Activated CD4-positive, alpha-beta T cell treated with anti-CD3 and anti-CD28 coated beads, Interleukin-2, amount 10 ng/mL, durations not matched to agents 7 days and 5 days (primary cell): ENCODE measurements at regions not wholly inside any gene's neighbourhood (a gene's known extent, or its start where the extent isn't known, plus 50 kb on each side); places are given as distances from the start of the nearest gene placed in this dataset.
"Not testable (repeated sequence)": the region's sequence is repeated elsewhere in the genome, so short reads cannot be mapped to it uniquely, and the experiment has no call there.

Source experiments
- CTCF ChIA-PET: fragments of 350-600 bp; sonication (Branson Sonifier 250); formaldehyde crosslinking; loops from one replicate; lab custom pipeline; 2021; ENCODE audit warnings: antibody characterized with exemption; lab: Charles Lee
- POLR2A ChIA-PET: fragments of 350-600 bp; sonication (Branson Sonifier 250); formaldehyde crosslinking; loops from one replicate; lab custom pipeline; 2021; ENCODE audit warnings: antibody characterized with exemption; lab: Charles Lee
- DNase-seq: peaks from one replicate; pipeline ENCODE4 v3.0.0-alpha.2; 2020
- H3K27ac Mint-ChIP-seq: one replicate; pipeline ENCODE4 v1.8.0; 2021; ENCODE audit warnings: mild to moderate bottlenecking, moderate library complexity, mixed read lengths
- H3K27me3 Mint-ChIP-seq: one replicate; pipeline ENCODE4 v1.8.0; 2021; ENCODE audit warnings: mixed read lengths
- H3K36me3 Mint-ChIP-seq: one replicate; pipeline ENCODE4 v1.8.0; 2021; ENCODE audit warnings: low read depth, mixed read lengths
- H3K4me1 Mint-ChIP-seq: one replicate; pipeline ENCODE4 v1.8.0; 2021; ENCODE audit warnings: mixed read lengths
- H3K4me3 Mint-ChIP-seq: one replicate; pipeline ENCODE4 v1.8.0; 2021; ENCODE audit warnings: mild to moderate bottlenecking, moderate library complexity, mixed read lengths
- H3K9me3 Mint-ChIP-seq: one replicate; pipeline ENCODE4 v1.8.0; 2021; ENCODE audit warnings: mixed read lengths

GRCh38 chr5:130642461-130642860 is 522.6 kb downstream of the HINT1 start:
- H3K9me3 Mint-ChIP-seq, result peaks cover 6% of the 10 kb centered on the region
- H3K27me3 Mint-ChIP-seq, result no peaks in the 10 kb centered on the region
- H3K27ac Mint-ChIP-seq, result no peak overlapping the region
- ChIA-PET POLR2A (no interaction called here), CTCF (no interaction called here)
- no peaks in the 10 kb centered on the region for H3K4me1 Mint-ChIP-seq
- DNase-seq, result no peak
- no peak overlapping the region for H3K4me3 Mint-ChIP-seq
- no peaks in the 10 kb centered on the region for H3K36me3 Mint-ChIP-seq

- DNase-seq, result no peak
- H3K27ac Mint-ChIP-seq, result no peak overlapping the region
- H3K4me1 Mint-ChIP-seq, result no peaks in the 10 kb centered on the region
- no peaks in the 10 kb centered on the region for H3K36me3 Mint-ChIP-seq
- ChIA-PET CTCF (no interaction called here), POLR2A (no interaction called here)
- H3K9me3 Mint-ChIP-seq, result peaks cover 1% of the 10 kb centered on the region
- H3K27me3 Mint-ChIP-seq, result no peaks in the 10 kb centered on the region
- H3K4me3 Mint-ChIP-seq, result no peak overlapping the region
Measured at GRCh38 chr5:130627145-130627544, 537.9 kb downstream of the HINT1 start.

GRCh38 chr5:130624805-130625204 is 540.3 kb downstream of the HINT1 start:
- no peaks in the 10 kb centered on the region for H3K36me3 Mint-ChIP-seq
- H3K9me3 Mint-ChIP-seq, result no peaks in the 10 kb centered on the region
- H3K27me3 Mint-ChIP-seq, result no peaks in the 10 kb centered on the region
- DNase-seq, result no peak
- H3K27ac Mint-ChIP-seq, result no peak overlapping the region
- ChIA-PET CTCF (no interaction called here), POLR2A (no interaction called here)
- H3K4me3 Mint-ChIP-seq, result no peak overlapping the region
- no peaks in the 10 kb centered on the region for H3K4me1 Mint-ChIP-seq

DNA sequence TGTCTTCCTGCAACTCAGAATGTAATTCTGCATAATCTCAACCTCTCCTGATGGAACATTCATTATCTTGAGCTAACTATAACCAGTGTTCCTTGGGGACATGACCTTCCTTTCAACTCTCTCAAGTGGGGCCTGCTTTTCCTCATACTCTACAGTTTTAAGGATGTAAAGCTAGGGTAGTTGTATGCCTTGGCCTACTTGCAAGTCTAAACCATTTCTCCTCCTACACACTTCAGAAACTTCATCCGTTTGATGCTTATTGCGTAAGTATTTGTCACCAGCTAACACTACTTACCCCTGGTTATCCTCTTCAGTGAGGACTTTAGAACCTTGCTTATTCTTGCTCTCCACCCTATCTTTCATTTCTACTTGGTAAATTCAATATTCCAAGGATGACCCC is 548.9 kb downstream of the HINT1 start:
- Mint-ChIP-seq H3K9me3 (peaks cover 5% of the 10 kb centered on the region), H3K4me1 (no peaks in the 10 kb centered on the region), H3K27ac (no peak overlapping the region), H3K27me3 (no peaks in the 10 kb centered on the region), H3K4me3 (no peak overlapping the region), H3K36me3 (no peaks in the 10 kb centered on the region)
- POLR2A ChIA-PET, result no interaction called here
- no peak for DNase-seq
- CTCF ChIA-PET, result no interaction called here

GRCh38 chr5:130605234-130605633 is 559.8 kb downstream of the HINT1 start:
- Mint-ChIP-seq H3K4me1 (no peaks in the 10 kb centered on the region), H3K4me3 (no peak overlapping the region), H3K27ac (no peak overlapping the region), H3K36me3 (no peaks in the 10 kb centered on the region), H3K27me3 (no peaks in the 10 kb centered on the region), H3K9me3 (no peaks in the 10 kb centered on the region)
- ChIA-PET CTCF (no interaction called here), POLR2A (no interaction called here)
- DNase-seq, result no peak

GRCh38 chr5:130596647-130597046 is 568.4 kb downstream of the HINT1 start:
- H3K4me3 Mint-ChIP-seq, POLR2A ChIA-PET: not testable (repeated sequence)

GRCh38 chr5:130580264-130580663 is 584.8 kb downstream of the HINT1 start:
- H3K9me3 Mint-ChIP-seq, result no peaks in the 10 kb centered on the region
- H3K4me3 Mint-ChIP-seq, result no peak overlapping the region
- CTCF ChIA-PET, result no interaction called here
- no peak for DNase-seq
- POLR2A ChIA-PET, result no interaction called here
- no peak overlapping the region for H3K27ac Mint-ChIP-seq
- no peaks in the 10 kb centered on the region for H3K27me3 Mint-ChIP-seq
- H3K4me1 Mint-ChIP-seq, result no peaks in the 10 kb centered on the region
- H3K36me3 Mint-ChIP-seq, result no peaks in the 10 kb centered on the region

More at GRCh38 chr5:130596647-130597046, 568.4 kb downstream of the HINT1 start:
- CTCF ChIA-PET, H3K27ac Mint-ChIP-seq, H3K36me3 Mint-ChIP-seq, H3K27me3 Mint-ChIP-seq, H3K4me1 Mint-ChIP-seq, H3K9me3 Mint-ChIP-seq, DNase-seq: not testable (repeated sequence)

- Mint-ChIP-seq H3K4me3 (no peak overlapping the region), H3K36me3 (no peaks in the 10 kb centered on the region), H3K4me1 (no peaks in the 10 kb centered on the region), H3K27me3 (no peaks in the 10 kb centered on the region), H3K27ac (no peak overlapping the region), H3K9me3 (no peaks in the 10 kb centered on the region)
- DNase-seq, result no peak
- ChIA-PET CTCF (no interaction called here), POLR2A (no interaction called here)
Measured at GRCh38 chr5:130578354-130578753, 586.7 kb downstream of the HINT1 start.

DNA sequence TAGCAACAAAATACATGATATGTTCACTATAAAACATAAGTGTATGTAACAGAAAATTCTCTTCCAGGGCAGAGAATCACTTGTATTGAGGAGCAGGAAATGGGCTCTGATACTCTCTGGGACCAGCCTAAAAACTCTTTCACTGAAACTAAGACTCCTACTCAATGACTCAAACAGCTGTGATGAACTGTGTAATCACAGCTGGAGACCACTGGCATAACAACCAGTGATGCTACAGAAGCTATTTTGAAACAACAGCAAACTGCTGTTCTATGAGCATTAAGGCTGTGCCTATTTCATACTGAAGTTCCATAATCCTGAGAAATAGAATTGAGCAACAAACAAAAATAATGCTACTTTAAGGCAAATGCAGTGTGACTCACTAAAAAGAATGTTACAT is 594.0 kb downstream of the HINT1 start:
- POLR2A ChIA-PET, result no interaction called here
- no peaks in the 10 kb centered on the region for H3K27me3 Mint-ChIP-seq
- H3K4me1 Mint-ChIP-seq, result no peaks in the 10 kb centered on the region
- H3K4me3 Mint-ChIP-seq, result no peak overlapping the region
- CTCF ChIA-PET, result no interaction called here
- no peak overlapping the region for H3K27ac Mint-ChIP-seq
- no peaks in the 10 kb centered on the region for H3K9me3 Mint-ChIP-seq
- H3K36me3 Mint-ChIP-seq, result no peaks in the 10 kb centered on the region
- no peak for DNase-seq

GRCh38 chr5:130568791-130569190 is 596.3 kb downstream of the HINT1 start:
- no peaks in the 10 kb centered on the region for H3K4me1 Mint-ChIP-seq
- CTCF ChIA-PET, result no interaction called here
- no peaks in the 10 kb centered on the region for H3K36me3 Mint-ChIP-seq
- H3K27ac Mint-ChIP-seq, result no peak overlapping the region
- no peak for DNase-seq
- H3K27me3 Mint-ChIP-seq, result no peaks in the 10 kb centered on the region
- POLR2A ChIA-PET, result no interaction called here
- peaks cover 2% of the 10 kb centered on the region for H3K9me3 Mint-ChIP-seq
- H3K4me3 Mint-ChIP-seq, result no peak overlapping the region

- no peaks in the 10 kb centered on the region for H3K9me3 Mint-ChIP-seq
- no peaks in the 10 kb centered on the region for H3K4me1 Mint-ChIP-seq
- no peak overlapping the region for H3K27ac Mint-ChIP-seq
- DNase-seq, result no peak
- H3K36me3 Mint-ChIP-seq, result no peaks in the 10 kb centered on the region
- ChIA-PET POLR2A (interaction anchor here (0.6 kb wide), 1 partner anchor 167 kb away, joined by 3 read pairs; no protein-coding TSS in a partner anchor), CTCF (no interaction called here)
- H3K4me3 Mint-ChIP-seq, result no peak overlapping the region
- peaks cover 1% of the 10 kb centered on the region for H3K27me3 Mint-ChIP-seq
Measured at GRCh38 chr5:130555429-130555828, 609.6 kb downstream of the HINT1 start.

DNA sequence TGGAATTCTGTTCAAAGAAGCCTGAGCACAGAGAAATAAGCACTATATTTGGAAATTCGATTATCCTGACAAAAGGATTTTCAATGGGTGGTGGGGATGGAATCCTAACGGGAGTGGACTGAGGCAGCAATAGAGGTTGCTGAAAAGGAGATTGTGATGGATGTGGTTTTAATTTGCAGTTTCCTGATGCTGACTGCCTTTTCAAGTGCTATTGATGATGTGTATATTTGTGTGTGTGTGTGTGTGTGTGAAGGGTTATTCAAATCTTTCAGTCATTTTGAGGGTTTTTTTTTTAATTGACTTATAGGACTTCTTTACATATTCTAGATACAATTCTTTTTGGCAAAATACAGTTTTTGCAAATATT is 614.5 kb downstream of the HINT1 start:
- POLR2A ChIA-PET, result no interaction called here
- no peaks in the 10 kb centered on the region for H3K4me1 Mint-ChIP-seq

GRCh38 chr5:130549884-130550561 is 615.0 kb downstream of the HINT1 start:
- ChIA-PET CTCF (no interaction called here), POLR2A (no interaction called here)
- no peaks in the 10 kb centered on the region for H3K4me1 Mint-ChIP-seq
- no peak overlapping the region for H3K4me3 Mint-ChIP-seq
- peaks cover 8% of the 10 kb centered on the region for H3K9me3 Mint-ChIP-seq
- DNase-seq, result no peak
- H3K27me3 Mint-ChIP-seq, result no peaks in the 10 kb centered on the region
- H3K36me3 Mint-ChIP-seq, result no peaks in the 10 kb centered on the region
- H3K27ac Mint-ChIP-seq, result no peak overlapping the region

More for the DNA sequence above, 614.5 kb downstream of the HINT1 start:
- no peak for DNase-seq
- Mint-ChIP-seq H3K36me3 (no peaks in the 10 kb centered on the region), H3K27ac (no peak overlapping the region), H3K27me3 (no peaks in the 10 kb centered on the region), H3K4me3 (no peak overlapping the region), H3K9me3 (peaks cover 3% of the 10 kb centered on the region)
- CTCF ChIA-PET, result no interaction called here

- Mint-ChIP-seq H3K36me3 (no peaks in the 10 kb centered on the region), H3K9me3 (peaks cover 8% of the 10 kb centered on the region), H3K4me1 (no peaks in the 10 kb centered on the region), H3K4me3 (no peak overlapping the region), H3K27me3 (no peaks in the 10 kb centered on the region), H3K27ac (no peak overlapping the region)
- CTCF ChIA-PET, result no interaction called here
- no peak for DNase-seq
- POLR2A ChIA-PET, result no interaction called here
Measured at GRCh38 chr5:130546211-130546610, 618.8 kb downstream of the HINT1 start.
